VCaP (cell line): ENCODE measurements at regions not wholly inside any gene's neighbourhood (a gene's known extent, or its start where the extent isn't known, plus 50 kb on each side); places are given as distances from the start of the nearest gene placed in this dataset.

Experiments
- H3K27ac ChIP-seq: fragments of 450-650 bp; 2 replicates; pipeline ENCODE4 v1.5.1; 2017
- CTCF ChIP-seq: fragments of 450-650 bp; conservative IDR thresholded peaks from 2 replicates; pipeline ENCODE4 v1.5.1; 2017; ENCODE audit warnings: mild to moderate bottlenecking, moderate library complexity

- no peak overlapping the region for H3K27ac ChIP-seq
Measured at GRCh38 chr5:98455665-98456064, 317.8 kb upstream of the RGMB start.

GRCh38 chr5:98458004-98458403, 315.5 kb upstream of the RGMB start:
- H3K27ac ChIP-seq, result no peak overlapping the region
- TF ChIP-seq CTCF, result no peak

More at GRCh38 chr5:98455665-98456064, 317.8 kb upstream of the RGMB start:
- TF ChIP-seq CTCF, result no peak

GRCh38 chr5:98458726-98459125, 314.7 kb upstream of the RGMB start:
- no peak overlapping the region for H3K27ac ChIP-seq
- TF ChIP-seq CTCF, result no peak

GRCh38 chr5:98460536-98460935, 312.9 kb upstream of the RGMB start:
- TF ChIP-seq CTCF, result no peak
- H3K27ac ChIP-seq, result no peak overlapping the region

- no peak for TF ChIP-seq CTCF
- H3K27ac ChIP-seq, result no peak overlapping the region
Measured at GRCh38 chr5:98461485-98461884, 312.0 kb upstream of the RGMB start.

- H3K27ac ChIP-seq, result no peak overlapping the region
- TF ChIP-seq CTCF, result no peak
Measured at GRCh38 chr5:98463222-98463621, 310.2 kb upstream of the RGMB start.

- no peak overlapping the region for H3K27ac ChIP-seq
- no peak for TF ChIP-seq CTCF
Measured at GRCh38 chr5:98463676-98464075, 309.8 kb upstream of the RGMB start.
